SK-N-DZ (cell line): ENCODE measurements at regions not wholly inside any gene's neighbourhood (a gene's known extent, or its start where the extent isn't known, plus 50 kb on each side); places are given as distances from the start of the nearest gene placed in this dataset.
"Not testable (repeated sequence)": the region's sequence is repeated elsewhere in the genome, so short reads cannot be mapped to it uniquely, and the experiment has no call there.

Experiments used
- DNase-seq: peaks from one replicate; pipeline ENCODE4 v3.0.0-alpha.2; 2015; ENCODE audit warnings: low spot score

GRCh38 chr5:103377638-103378037, 119.1 kb downstream of the MACIR start:
- DNase-seq: not testable (repeated sequence)

DNA sequence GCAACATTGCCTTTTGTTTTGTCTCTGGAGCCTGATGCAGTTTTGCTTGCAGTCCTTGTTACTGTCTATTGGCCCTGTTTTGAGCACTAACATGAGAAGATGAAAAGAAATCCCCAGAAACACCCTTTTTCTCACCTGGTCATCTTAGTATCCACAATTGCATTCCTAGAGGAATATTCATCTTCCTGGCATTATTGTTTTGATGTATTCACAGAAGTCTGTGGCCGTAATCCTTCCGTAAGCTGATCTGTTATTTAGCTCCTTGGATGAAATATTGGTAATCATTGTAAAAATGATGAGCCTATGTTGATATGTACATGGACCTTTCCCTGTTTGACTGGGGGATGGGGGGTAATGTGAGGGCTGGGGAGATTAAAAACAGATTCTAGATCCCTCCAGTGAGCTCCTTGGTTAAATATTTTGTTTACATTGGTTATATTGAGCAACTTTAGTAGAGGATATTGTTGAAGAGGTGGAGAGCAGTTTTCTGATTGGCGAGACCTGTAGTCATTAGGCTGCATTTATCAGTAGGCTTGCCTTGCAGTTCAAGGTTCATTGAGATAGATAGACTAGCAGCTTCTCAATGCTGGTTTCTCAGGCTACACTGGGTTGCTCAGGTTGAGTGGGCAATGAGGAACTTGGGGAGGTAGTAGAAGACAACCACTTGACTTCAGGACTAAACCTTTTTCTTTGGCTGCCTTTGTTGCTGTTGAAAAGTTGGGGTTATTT, 117.5 kb downstream of the MACIR start:
- no peak for DNase-seq

GRCh38 chr5:103375350-103375749, 116.8 kb downstream of the MACIR start:
- no peak for DNase-seq

DNA sequence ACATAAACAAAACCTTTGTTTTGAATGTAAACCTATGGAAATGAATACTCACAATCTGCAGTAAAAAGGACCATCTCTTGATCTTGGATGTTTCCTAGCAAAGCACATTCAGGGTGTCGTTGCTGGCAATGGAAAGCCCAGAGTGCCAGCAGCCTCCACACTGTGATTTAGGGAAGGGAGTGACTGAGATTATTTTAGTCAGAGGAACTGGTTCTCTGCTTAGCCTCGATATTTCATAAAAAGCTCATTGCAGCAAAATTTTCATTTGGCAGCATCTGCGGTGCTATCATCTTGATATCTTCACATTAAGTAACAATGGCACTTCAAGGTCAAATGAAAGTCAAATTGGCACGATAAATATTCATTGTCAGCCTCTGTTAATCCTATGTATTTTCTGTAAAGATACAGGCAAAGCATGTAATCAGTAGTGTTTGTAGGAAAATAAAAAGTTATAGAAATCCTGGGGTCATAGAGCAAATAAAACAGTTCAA, 116.0 kb downstream of the MACIR start:
- no peak for DNase-seq

- no peak for DNase-seq
Measured at GRCh38 chr5:103373597-103374472, 115.3 kb downstream of the MACIR start.

DNA sequence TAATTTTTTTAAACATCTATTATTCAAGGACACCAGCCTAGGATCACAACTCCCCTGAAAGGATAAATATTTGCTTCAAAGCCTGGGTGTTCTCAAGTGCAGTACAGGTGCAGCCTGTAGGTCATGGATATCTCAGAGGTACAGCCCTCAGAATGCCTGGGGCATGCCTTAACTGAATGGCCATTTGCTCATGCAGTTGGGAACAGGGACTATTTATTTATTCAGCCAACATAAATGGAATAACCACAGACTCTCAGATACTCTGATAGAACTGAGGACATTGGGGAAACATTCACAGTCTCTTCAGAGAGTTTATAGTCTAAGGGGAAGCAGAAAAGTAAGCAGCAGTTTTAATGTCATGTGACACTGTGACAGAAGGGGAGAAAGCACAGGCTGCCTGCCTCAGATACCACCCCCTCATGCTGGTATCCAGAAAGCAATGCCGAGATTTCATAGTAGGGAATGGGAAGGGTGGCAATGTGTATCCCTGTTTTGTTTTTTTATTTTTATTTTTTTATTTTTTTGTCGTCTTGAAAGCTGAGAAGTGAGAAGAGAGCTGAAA, 112.6 kb downstream of the MACIR start:
- no peak for DNase-seq

DNA sequence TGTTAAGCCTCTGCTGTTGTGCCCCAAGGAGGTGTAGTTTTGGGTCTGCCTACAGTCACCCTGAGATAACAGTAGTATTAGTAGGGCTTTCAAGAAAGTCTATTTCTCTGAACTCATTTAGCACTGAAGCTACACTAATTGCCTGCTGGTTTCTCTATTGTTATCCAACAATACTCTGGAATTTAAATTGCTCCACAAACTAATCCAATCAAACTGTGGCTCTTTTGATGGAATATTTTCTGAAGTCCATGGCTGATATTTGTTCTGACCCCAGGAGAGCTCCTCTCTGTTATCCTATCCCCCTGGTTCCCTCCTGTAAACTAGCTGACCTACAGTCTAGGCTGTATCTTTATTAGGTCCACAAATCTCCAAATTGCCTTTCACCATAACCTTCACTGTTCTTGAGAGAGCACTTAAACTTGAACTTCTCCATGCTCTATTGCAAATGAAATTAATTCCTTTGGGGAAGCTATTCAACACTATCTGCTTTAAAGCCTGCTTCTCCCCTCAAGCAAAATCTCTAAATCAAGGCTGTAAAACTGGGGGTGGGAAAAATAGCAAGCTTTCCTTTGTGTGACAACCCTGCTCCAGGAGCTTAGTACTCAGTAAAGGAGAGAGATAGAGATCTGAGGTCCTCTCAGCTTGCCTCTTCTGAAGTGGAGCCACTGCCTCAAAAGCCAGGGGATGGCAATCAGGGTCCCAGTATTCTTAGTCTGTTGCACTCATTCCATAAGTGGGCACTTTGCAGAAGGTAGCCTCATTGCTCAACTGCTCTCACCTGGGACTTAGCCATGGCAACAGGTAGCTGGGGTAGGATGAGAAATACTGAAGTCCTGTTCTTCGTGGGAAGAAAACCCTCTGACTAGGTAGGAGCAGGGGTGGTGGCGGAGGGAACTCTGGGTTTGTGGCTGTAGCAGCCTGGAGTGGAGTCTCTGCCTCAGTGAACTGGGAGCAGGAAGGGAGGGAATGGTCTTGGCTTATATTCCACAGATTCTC, 110.9 kb downstream of the MACIR start:
- no peak for DNase-seq

- DNase-seq: no peak
Measured at GRCh38 chr5:103367702-103368101, 109.1 kb downstream of the MACIR start.

DNA sequence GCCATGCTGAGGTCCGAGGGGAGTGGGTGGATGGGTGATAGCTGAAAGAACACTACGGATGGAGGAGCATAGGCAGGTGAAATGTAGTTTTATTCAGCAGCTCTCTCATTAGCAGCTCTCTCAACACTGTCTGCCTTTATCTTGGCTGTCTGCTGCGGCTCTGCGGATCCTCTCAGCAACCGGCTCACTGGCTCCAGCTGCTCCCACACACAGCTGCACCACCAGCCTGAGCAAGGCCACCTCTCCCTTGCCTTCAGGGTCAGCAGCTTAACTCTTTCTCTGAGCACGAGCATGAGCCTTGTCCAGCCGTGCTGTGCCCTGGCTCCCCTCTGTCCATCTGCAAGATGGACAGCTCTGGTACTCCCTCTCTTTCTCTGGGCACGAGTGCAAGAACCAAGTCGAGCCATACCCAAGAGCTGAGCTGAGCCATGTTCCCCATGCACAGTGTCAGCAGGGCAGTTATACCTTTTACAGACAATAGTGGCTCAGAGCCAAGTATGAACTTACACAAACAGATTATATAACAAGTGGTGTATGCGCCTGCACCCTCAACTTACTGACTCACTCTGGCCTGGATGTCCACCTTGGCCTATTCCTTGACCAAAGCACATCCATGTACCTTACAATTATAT, 108.5 kb downstream of the MACIR start:
- peak; percentile 40 for DNase-seq

DNA sequence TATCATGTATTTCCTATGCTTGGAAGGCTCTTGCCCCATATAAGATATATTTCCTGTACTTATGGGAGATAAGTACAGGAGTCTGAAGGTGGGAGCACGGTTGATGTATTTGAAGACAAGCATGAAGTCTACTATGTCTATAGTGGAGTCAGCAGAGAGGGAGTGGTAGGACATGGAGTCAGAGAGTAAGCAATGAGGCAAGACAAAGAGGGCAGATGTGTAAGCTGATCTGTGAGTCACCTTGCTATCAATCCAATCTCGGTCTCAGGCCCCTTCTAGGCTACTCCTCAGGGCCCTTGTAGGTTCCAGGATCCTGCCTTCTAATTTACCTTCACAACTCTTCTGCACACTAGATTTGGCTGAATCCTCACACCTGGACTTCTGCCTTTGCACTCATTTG, 105.5 kb downstream of the MACIR start:
- DNase-seq: no peak

- DNase-seq: no peak
Measured at GRCh38 chr5:103362211-103362610, 103.6 kb downstream of the MACIR start.

- no peak for DNase-seq
Measured at GRCh38 chr5:103360475-103360874, 101.9 kb downstream of the MACIR start.

DNA sequence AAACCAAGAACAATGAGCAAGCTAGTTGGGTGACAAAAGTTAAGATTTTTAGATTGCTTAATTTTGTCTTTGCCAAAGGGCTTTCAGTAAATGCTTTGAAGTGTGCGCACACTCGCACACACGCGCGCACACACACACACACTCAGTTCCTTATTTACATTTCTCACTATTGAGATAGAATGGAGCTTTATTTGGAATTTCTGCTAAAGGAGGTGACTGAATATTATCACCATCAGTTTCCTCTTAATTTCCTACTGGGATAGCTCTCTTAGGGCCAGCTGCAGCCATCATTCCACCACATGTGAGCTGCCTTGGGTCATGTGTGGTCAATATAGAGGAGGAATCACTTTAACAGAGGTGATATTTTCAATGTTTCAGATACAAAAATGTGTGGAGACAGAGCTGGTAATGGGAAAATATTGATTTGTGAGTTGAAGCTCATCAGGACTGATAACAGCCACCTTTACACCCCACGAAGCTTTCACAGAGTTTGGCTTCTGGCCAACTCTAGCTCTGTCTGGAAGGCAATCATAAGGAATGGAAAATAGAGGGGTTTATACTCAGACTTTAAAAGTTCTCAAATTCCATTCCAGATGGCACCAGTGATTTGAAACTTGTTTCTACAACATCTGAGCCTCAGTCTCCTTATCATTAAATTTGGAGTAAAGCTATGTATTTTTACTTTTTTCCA, 99.9 kb downstream of the MACIR start:
- no peak for DNase-seq

DNA sequence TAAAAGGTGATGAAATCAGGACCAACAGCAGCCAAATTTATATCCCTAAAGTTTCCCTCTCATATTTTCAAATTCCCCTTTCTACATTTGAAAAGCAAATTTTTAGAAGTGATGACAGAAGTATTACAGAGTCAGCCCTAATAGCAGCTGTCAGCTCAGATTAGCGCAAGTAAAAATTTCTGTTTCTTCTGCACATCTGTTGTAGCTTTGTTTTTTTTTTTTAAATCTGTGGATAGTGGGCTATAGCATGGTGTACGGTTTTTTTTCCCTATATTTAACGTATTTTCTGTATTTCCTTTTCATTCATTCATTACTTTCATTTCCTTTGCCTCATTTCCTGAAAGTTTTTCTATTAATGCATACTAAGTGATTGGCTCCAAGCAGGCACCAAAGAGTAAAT, 99.1 kb downstream of the MACIR start:
- no peak for DNase-seq

- DNase-seq: no peak
Measured at GRCh38 chr5:103356350-103357091, 98.0 kb downstream of the MACIR start.

- no peak for DNase-seq
Measured at GRCh38 chr5:103355579-103355978, 97.0 kb downstream of the MACIR start.

- DNase-seq: no peak
Measured at GRCh38 chr5:103354446-103354845, 95.9 kb downstream of the MACIR start.

DNA sequence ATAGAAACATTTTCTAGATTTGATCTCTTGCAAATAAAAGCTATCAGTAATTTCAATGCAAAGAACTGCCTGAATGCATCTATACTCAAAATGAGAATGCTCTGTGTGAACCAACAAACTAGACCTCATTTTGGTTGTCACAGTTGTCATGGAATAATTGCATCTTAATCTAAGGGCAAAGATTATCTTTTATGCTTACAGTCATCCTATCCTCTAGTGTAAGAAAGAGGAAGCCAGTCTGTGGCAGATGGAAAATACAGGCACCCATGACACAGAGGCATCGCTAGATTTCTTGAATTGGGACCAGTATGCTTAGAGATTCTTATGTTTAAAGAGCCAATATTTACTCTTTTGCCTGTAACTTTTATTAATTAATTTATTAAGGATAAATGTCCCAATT, 95.0 kb downstream of the MACIR start:
- DNase-seq: no peak

DNA sequence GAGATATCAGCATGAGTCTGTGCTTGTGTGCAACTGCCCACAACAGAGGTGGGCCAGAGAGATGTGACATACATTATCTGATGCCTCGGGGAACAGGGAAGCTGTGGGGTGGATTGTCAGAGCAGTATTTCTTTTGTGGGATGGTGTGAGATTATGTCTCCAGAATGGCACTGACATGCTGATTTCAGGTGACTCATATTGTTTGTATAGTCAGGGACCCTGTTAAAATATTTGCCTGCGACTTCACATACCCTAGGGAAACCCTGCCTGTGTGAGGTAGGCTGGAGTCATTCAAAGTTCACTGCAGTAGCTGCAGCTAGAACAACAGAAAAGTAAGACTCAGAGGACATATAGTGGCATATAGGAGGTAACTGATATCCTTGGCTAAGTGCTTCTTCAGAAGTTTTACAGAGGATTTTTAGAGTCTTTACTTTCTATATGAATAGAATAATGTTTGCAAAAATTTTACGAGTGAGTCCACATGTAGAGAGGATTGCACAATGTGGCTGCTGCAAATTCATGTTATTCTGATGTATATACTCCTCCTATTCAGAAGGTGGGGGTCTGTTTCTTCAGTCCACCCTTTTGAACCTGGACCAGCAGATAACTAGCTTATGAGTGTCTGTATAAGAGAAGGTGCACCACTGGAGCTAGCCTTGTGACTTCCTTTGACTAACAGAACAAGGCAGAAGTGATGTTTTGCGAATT, 89.3 kb downstream of the MACIR start:
- no peak for DNase-seq
